ENCODE measurements at regions not wholly inside any gene's neighbourhood (a gene's known extent, or its start where the extent isn't known, plus 50 kb on each side); places are given as distances from the start of the nearest gene placed in this dataset.
A peak's percentile ranks its signal among the peaks of the same experiment; 100 is the strongest.

DNA sequence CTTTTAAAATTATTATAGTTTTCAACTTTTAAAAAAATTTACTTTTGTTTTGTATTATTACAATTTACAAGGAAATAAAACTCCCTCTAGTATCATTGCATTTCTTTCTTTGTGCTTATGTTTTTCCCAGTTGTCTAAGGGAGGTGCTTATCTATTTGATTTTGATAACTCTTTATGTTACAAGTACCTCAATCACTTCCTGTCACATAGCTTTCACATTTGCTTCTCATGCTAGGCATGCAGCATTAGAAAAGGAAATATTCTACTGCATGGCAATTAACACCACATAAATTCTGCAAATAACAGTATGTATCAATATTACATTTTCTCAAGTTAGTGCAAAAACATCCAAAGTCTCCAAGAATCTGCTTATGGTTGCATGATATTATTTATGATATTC is 180.3 kb upstream of the HS3ST1 start:
- no peaks in the 10 kb centered on the region for H4K20me1 ChIP-seq (ENCODE audit: insufficient read depth)
- H3K36me3 ChIP-seq (ENCODE audit: insufficient read depth, low read length), result no peaks in the 10 kb centered on the region
- TF ChIP-seq RAD21 (conservative IDR thresholded peaks at IDR 0.05), result no peak
- TF ChIP-seq, protein P1, sequence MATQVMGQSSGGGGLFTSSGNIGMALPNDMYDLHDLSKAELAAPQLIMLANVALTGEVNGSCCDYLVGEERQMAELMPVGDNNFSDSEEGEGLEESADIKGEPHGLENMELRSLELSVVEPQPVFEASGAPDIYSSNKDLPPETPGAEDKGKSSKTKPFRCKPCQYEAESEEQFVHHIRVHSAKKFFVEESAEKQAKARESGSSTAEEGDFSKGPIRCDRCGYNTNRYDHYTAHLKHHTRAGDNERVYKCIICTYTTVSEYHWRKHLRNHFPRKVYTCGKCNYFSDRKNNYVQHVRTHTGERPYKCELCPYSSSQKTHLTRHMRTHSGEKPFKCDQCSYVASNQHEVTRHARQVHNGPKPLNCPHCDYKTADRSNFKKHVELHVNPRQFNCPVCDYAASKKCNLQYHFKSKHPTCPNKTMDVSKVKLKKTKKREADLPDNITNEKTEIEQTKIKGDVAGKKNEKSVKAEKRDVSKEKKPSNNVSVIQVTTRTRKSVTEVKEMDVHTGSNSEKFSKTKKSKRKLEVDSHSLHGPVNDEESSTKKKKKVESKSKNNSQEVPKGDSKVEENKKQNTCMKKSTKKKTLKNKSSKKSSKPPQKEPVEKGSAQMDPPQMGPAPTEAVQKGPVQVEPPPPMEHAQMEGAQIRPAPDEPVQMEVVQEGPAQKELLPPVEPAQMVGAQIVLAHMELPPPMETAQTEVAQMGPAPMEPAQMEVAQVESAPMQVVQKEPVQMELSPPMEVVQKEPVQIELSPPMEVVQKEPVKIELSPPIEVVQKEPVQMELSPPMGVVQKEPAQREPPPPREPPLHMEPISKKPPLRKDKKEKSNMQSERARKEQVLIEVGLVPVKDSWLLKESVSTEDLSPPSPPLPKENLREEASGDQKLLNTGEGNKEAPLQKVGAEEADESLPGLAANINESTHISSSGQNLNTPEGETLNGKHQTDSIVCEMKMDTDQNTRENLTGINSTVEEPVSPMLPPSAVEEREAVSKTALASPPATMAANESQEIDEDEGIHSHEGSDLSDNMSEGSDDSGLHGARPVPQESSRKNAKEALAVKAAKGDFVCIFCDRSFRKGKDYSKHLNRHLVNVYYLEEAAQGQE (IDR thresholded peaks at IDR 0.05; ENCODE audit: borderline replicate concordance), result no peak
- TF ChIP-seq POLR2AphosphoS5 (IDR thresholded peaks at IDR 0.05), result peak; percentile 26
- peak; percentile 68 for TF ChIP-seq EP300 (conservative IDR thresholded peaks at IDR 0.05; ENCODE audit: poor library complexity, severe bottlenecking)
- peak overlapping the region; percentile 35 for H3K27ac ChIP-seq (ENCODE audit: low read length)
- H3K9me2 ChIP-seq (ENCODE audit: insufficient read depth, low read length), result no peaks in the 10 kb centered on the region
- H3K27me3 ChIP-seq (ENCODE audit: insufficient read depth, low read depth, low read length), result no peaks in the 10 kb centered on the region
- H3F3A ChIP-seq (ENCODE audit: insufficient read depth, low read length, poor library complexity, severe bottlenecking), result no peaks in the 10 kb centered on the region
- no peak overlapping the region for H3K4me2 ChIP-seq (ENCODE audit: low read length)
- H3K79me2 ChIP-seq (replicated peaks; ENCODE audit: insufficient read depth, low read length), result no peaks in the 10 kb centered on the region
- no peak overlapping the region for H3K9ac ChIP-seq (ENCODE audit: low read length)
- no peak overlapping the region for H3K4me3 ChIP-seq (ENCODE audit: low read length)
- no peak overlapping the region for H2AFZ ChIP-seq (ENCODE audit: low read depth, low read length)
- H3K9me3 ChIP-seq (ENCODE audit: low read length), result no peaks in the 10 kb centered on the region

DNA sequence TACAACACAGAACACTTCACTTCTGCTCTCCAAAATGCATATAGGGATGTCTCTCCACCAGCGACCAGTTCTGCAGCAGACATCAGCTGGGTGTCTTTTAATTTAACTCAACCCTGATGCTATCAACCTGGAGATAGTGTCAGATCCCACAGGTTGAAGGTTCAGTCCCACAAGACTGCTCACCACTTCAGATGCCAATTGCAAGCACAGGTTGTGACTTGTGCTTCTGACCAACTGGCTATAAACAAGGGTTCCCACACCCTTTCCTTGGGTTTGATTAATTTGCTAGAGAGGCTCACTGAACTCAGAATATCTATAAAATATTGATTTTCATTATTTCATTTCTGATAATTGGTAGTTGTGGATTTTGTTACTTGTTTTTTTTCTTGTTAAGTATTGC is 177.4 kb upstream of the HS3ST1 start:
- no peaks in the 10 kb centered on the region for H3F3A ChIP-seq (ENCODE audit: insufficient read depth, low read length, poor library complexity, severe bottlenecking)
- no peak overlapping the region for H3K4me2 ChIP-seq (ENCODE audit: low read length)
- H3K4me3 ChIP-seq (ENCODE audit: low read length), result no peak overlapping the region
- H4K20me1 ChIP-seq (ENCODE audit: insufficient read depth), result no peaks in the 10 kb centered on the region
- peak overlapping the region; percentile 9 for H2AFZ ChIP-seq (ENCODE audit: low read depth, low read length)
- H3K9ac ChIP-seq (ENCODE audit: low read length), result no peak overlapping the region
- no peak overlapping the region for H3K27ac ChIP-seq (ENCODE audit: low read length)
- H3K79me2 ChIP-seq (replicated peaks; ENCODE audit: insufficient read depth, low read length), result no peaks in the 10 kb centered on the region
- no peaks in the 10 kb centered on the region for H3K27me3 ChIP-seq (ENCODE audit: insufficient read depth, low read depth, low read length)
- no peaks in the 10 kb centered on the region for H3K9me2 ChIP-seq (ENCODE audit: insufficient read depth, low read length)
- TF ChIP-seq RAD21 (conservative IDR thresholded peaks at IDR 0.05), result no peak
- TF ChIP-seq POLR2AphosphoS5 (IDR thresholded peaks at IDR 0.05), result no peak
- no peak for TF ChIP-seq TAF1 (IDR thresholded peaks at IDR 0.05; ENCODE audit: low read depth)
- no peak for TF ChIP-seq EZH2 (IDR thresholded peaks at IDR 0.05; ENCODE audit: borderline replicate concordance, insufficient read depth, low read length, poor library complexity, severe bottlenecking)
- TF ChIP-seq EP300 (conservative IDR thresholded peaks at IDR 0.05; ENCODE audit: poor library complexity, severe bottlenecking), result no peak
- TF ChIP-seq, protein P1 (IDR thresholded peaks at IDR 0.05; ENCODE audit: borderline replicate concordance), result no peak
- TF ChIP-seq SMC3 (conservative IDR thresholded peaks at IDR 0.05; ENCODE audit: poor library complexity), result no peak
- no peak for TF ChIP-seq MXI1 (conservative IDR thresholded peaks at IDR 0.05; ENCODE audit: poor library complexity, severe bottlenecking)
- TF ChIP-seq, protein P2, sequence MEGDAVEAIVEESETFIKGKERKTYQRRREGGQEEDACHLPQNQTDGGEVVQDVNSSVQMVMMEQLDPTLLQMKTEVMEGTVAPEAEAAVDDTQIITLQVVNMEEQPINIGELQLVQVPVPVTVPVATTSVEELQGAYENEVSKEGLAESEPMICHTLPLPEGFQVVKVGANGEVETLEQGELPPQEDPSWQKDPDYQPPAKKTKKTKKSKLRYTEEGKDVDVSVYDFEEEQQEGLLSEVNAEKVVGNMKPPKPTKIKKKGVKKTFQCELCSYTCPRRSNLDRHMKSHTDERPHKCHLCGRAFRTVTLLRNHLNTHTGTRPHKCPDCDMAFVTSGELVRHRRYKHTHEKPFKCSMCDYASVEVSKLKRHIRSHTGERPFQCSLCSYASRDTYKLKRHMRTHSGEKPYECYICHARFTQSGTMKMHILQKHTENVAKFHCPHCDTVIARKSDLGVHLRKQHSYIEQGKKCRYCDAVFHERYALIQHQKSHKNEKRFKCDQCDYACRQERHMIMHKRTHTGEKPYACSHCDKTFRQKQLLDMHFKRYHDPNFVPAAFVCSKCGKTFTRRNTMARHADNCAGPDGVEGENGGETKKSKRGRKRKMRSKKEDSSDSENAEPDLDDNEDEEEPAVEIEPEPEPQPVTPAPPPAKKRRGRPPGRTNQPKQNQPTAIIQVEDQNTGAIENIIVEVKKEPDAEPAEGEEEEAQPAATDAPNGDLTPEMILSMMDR (IDR thresholded peaks at IDR 0.05; ENCODE audit: poor library complexity, severe bottlenecking), result no peak
- no peaks in the 10 kb centered on the region for H3K9me3 ChIP-seq (ENCODE audit: low read length)
- no peaks in the 10 kb centered on the region for H3K36me3 ChIP-seq (ENCODE audit: insufficient read depth, low read length)
